Lung (tissue), 1 donor: ENCODE measurements at regions not wholly inside any gene's neighbourhood (a gene's known extent, or its start where the extent isn't known, plus 50 kb on each side); places are given as distances from the start of the nearest gene placed in this dataset. TPM values are rescaled to one million over a fixed set of nuclear protein-coding genes. Genes with fewer than 3 reads are reported as not detected.

Experiments
- small RNA-seq: library from RNA; depleted of rRNA; stranded (forward); fragments of <200 nt; gene quantifications from one replicate; pipeline ENCODE3, GENCODE V24; 2014; ENCODE audit warnings: low replicate concordance

Small RNA genes in the stretch of these regions (small RNA-seq; reads per million reads assigned to genes)
- not detected for gene AL355375.2
